AG04449 (cell line): ENCODE measurements at regions not wholly inside any gene's neighbourhood (a gene's known extent, or its start where the extent isn't known, plus 50 kb on each side); places are given as distances from the start of the nearest gene placed in this dataset.

ENCODE experiments used
- CTCF ChIA-PET: fragments of 350-600 bp; formaldehyde crosslinking; extraction: SDS; loops from one replicate; lab custom pipeline; 2021; ENCODE audit warnings: antibody characterized with exemption; lab: Yijun Ruan, JAX
- POLR2A ChIA-PET: fragments of 400-600, 350-600 bp; formaldehyde crosslinking; extraction: SDS; loops from one replicate; lab custom pipeline; 2020; ENCODE audit warnings: antibody characterized with exemption, inconsistent platforms; lab: Yijun Ruan, JAX
- DNase-seq: peaks from one replicate; pipeline ENCODE4 v3.0.0-alpha.2; 2010; ENCODE audit warnings: low read depth, low spot score
- H3K4me3 ChIP-seq: 2 replicates; pipeline ENCODE4 v1.5.1; 2011; ENCODE audit warnings: low read depth, mild to moderate bottlenecking, control low read depth, low read length
- CTCF ChIP-seq: IDR thresholded peaks from one replicate; pipeline ENCODE4 v1.5.1; 2011; ENCODE audit warnings: mild to moderate bottlenecking, moderate library complexity, low read length, control low read depth, inconsistent platforms; ENCODE audit not compliant: insufficient read depth; ENCODE audit errors: missing control alignments

DNA sequence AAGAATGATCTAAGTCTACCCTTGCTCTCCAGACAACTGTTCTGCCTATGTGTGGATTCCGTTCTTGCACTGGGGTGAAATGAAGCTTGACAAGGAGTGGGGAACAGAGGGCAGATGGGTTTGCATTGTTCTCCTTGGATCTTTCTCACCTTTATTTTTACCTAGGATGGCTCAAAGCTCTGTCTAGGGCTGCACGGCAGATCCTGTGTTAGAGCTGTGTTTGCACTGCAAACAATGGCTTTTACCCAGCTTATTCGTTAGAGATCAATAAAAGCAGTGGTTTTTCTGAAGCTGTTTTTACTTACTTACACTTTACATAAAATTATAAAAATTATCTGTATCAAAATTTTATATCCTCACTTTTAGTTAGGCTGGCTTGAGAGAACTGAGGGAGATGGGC lies 105.1 kb downstream of the LRIG3 start:
- ChIA-PET POLR2A (no interaction called here), CTCF (no interaction called here)
- DNase-seq, result no peak
- H3K4me3 ChIP-seq, result no peak overlapping the region
- TF ChIP-seq CTCF, result no peak

- POLR2A ChIA-PET, result no interaction called here
- CTCF ChIA-PET, result no interaction called here
- H3K4me3 ChIP-seq, result no peak overlapping the region
- DNase-seq, result no peak
- no peak for TF ChIP-seq CTCF
Observed at GRCh38 chr12:58818546-58818945, 101.8 kb downstream of the LRIG3 start.

DNA sequence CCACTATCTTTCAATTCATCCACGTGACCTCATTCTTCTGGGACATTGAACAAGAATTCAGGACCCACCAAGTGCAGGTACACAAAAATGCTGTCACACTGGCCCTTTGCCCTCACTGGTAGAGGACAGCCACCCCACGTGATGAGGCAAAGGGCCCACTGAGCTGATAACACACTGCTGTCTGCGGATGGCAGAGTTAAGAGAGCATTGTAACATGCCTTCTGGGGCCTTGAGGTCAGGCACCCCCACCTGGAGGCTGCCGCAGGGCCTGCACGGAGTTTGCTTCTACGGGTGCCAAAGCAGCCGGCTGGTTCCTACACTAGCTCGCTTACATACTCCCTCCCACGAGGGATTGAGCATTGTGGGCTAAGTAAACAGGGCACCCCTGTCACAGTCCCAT lies 101.0 kb downstream of the LRIG3 start:
- ChIA-PET POLR2A (no interaction called here), CTCF (no interaction called here)
- no peak for DNase-seq
- no peak overlapping the region for H3K4me3 ChIP-seq
- TF ChIP-seq CTCF, result no peak

- H3K4me3 ChIP-seq, result no peak overlapping the region
- CTCF ChIA-PET, result no interaction called here
- POLR2A ChIA-PET, result no interaction called here
- TF ChIP-seq CTCF, result no peak
- no peak for DNase-seq
Observed at GRCh38 chr12:58819985-58820384, 100.3 kb downstream of the LRIG3 start.
